CD4-positive, alpha-beta memory T cell (primary cell): ENCODE measurements at regions not wholly inside any gene's neighbourhood (a gene's known extent, or its start where the extent isn't known, plus 50 kb on each side); places are given as distances from the start of the nearest gene placed in this dataset.

Source experiments
- CTCF ChIA-PET: fragments of 350-600 bp; sonication (Branson Sonifier 250); formaldehyde crosslinking; loops from one replicate; lab custom pipeline; 2021; ENCODE audit warnings: inconsistent platforms; ENCODE audit not compliant: partially characterized antibody; lab: Charles Lee
- POLR2A ChIA-PET: fragments of 350-600 bp; sonication (Branson Sonifier 250); formaldehyde crosslinking; loops from one replicate; lab custom pipeline; 2021; ENCODE audit not compliant: partially characterized antibody; lab: Charles Lee
- DNase-seq, 5 donors: peaks; one replicate each; pipeline versions ENCODE4 v3.0.0 to v3.0.0-alpha.2; 2020 to 2022; ENCODE audit warnings: mixed read lengths in 1 of 5
- H3K27ac ChIP-seq: one replicate; pipeline ENCODE4 v1.7.0; 2013; ENCODE audit warnings: low read depth, low read length
- H3K27me3 ChIP-seq: 2 replicates; pipeline ENCODE4 v1.7.0; 2013; ENCODE audit warnings: mild to moderate bottlenecking, low read length, moderate library complexity; ENCODE audit not compliant: insufficient read depth
- H3K36me3 ChIP-seq: 2 replicates; pipeline ENCODE4 v1.7.0; 2013; ENCODE audit warnings: mild to moderate bottlenecking, low read length, moderate library complexity; ENCODE audit not compliant: insufficient read depth
- H3K4me1 ChIP-seq: 2 replicates; pipeline ENCODE4 v1.7.0; 2013; ENCODE audit warnings: mild to moderate bottlenecking, low read length, moderate library complexity; ENCODE audit not compliant: insufficient read depth
- H3K4me3 ChIP-seq, 2 donors: one replicate each; pipeline ENCODE4 v1.7.0; 2013; ENCODE audit warnings: low read length in 2 of 2, mild to moderate bottlenecking in 1 of 2
- H3K9me3 ChIP-seq, 2 donors: one replicate each; pipeline ENCODE4 v1.7.0; 2013; ENCODE audit warnings: low read length in 2 of 2, control low read depth in 1 of 2; ENCODE audit not compliant: control insufficient read depth in 1 of 2
- H3K27ac Mint-ChIP-seq, 7 donors: one replicate each; pipeline ENCODE4 v1.8.0; 2020 to 2021; ENCODE audit warnings: mixed read lengths in 7 of 7, mild to moderate bottlenecking in 6 of 7, inconsistent platforms in 3 of 7, moderate library complexity in 3 of 7
- H3K27me3 Mint-ChIP-seq, 2 donors: one replicate each; pipeline ENCODE4 v1.8.0; 2020 to 2021; ENCODE audit warnings: mixed read lengths in 2 of 2
- H3K36me3 Mint-ChIP-seq, 2 donors: one replicate each; pipeline ENCODE4 v1.8.0; 2020 to 2021; ENCODE audit warnings: mixed read lengths in 2 of 2, inconsistent platforms in 1 of 2, mild to moderate bottlenecking in 1 of 2
- H3K4me1 Mint-ChIP-seq, 4 donors: one replicate each; pipeline ENCODE4 v1.8.0; 2020 to 2021; ENCODE audit warnings: mixed read lengths in 4 of 4, mild to moderate bottlenecking in 1 of 4
- H3K4me3 Mint-ChIP-seq, 8 donors: one replicate each; pipeline ENCODE4 v1.8.0; 2020 to 2021; ENCODE audit warnings: mixed read lengths in 8 of 8, mild to moderate bottlenecking in 7 of 8, moderate library complexity in 6 of 8, inconsistent platforms in 3 of 8
- H3K9me3 Mint-ChIP-seq, 8 donors: one replicate each; pipeline ENCODE4 v1.8.0; 2020 to 2021; ENCODE audit warnings: mixed read lengths in 8 of 8, mild to moderate bottlenecking in 5 of 8, inconsistent platforms in 3 of 8, moderate library complexity in 1 of 8
- intact Hi-C: fragments of 100-400 bp; cut with micrococcal nuclease; formaldehyde crosslinking; loops from one replicate; pipeline ENCODE4 v1.15.1; 2023

- intact Hi-C loops = no loop called here
- Histone ChIP-seq H3K27ac (no peak overlapping the region), H3K4me3 (no peak overlapping the region), H3K27me3 (no peaks in the 10 kb centered on the region), H3K4me1 (no peaks in the 10 kb centered on the region), H3K36me3 (no peaks in the 10 kb centered on the region), H3K9me3 (no peaks in the 10 kb centered on the region)
- no peak overlapping the region for H3K27ac Mint-ChIP-seq
- no peaks in the 10 kb centered on the region for H3K9me3 Mint-ChIP-seq
- no peak overlapping the region for H3K4me3 Mint-ChIP-seq
- POLR2A ChIA-PET = no interaction called here
- CTCF ChIA-PET = interaction anchor here (1.1 to 6.2 kb wide), 9 partner anchors 10 to 1577 kb away, joined by 3 to 72 read pairs (median 5); no protein-coding TSS in a partner anchor
- DNase-seq = no peak
- H3K27me3 Mint-ChIP-seq = peaks cover 4 to 9% of the 10 kb centered on the region in 2 donors
- H3K4me1 Mint-ChIP-seq = no peaks in the 10 kb centered on the region
- H3K36me3 Mint-ChIP-seq = no peaks in the 10 kb centered on the region
Observed at GRCh38 chr10:4766454-4766853, 59.6 kb upstream of the AKR1E2 start.

DNA sequence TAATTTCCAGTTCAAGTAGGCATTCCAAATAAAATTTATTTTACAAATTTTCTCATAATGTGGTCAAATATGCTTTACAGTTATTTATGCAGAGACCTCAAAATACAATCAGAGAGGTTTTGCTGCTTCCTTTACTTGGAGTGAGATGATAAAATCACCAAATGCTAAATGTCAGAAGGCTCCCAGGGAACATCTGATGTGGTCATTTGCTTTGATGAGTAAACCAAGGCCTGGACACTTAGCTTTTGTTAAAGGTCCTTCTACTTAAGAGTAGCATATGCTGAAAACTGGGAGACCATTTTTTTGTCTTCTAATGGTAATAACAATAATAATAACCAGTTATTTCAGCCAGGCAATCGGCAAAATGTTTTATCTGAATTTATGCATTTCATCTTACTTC lies 60.6 kb upstream of the AKR1E2 start:
- Histone ChIP-seq H3K9me3 (no peaks in the 10 kb centered on the region), H3K27me3 (no peaks in the 10 kb centered on the region), H3K36me3 (no peaks in the 10 kb centered on the region), H3K4me3 (no peak overlapping the region), H3K4me1 (no peaks in the 10 kb centered on the region), H3K27ac (no peak overlapping the region)
- Mint-ChIP-seq H3K4me3 (no peak overlapping the region), H3K27me3 (peaks cover 2 to 9% of the 10 kb centered on the region in 2 donors), H3K36me3 (no peaks in the 10 kb centered on the region), H3K27ac (no peak overlapping the region), H3K4me1 (no peaks in the 10 kb centered on the region), H3K9me3 (no peaks in the 10 kb centered on the region)
- intact Hi-C loops = no loop called here
- DNase-seq = no peak
- CTCF ChIA-PET = interaction anchor here (1.1 to 6.2 kb wide), 4 partner anchors 1527 to 1576 kb away, joined by 3 to 72 read pairs (median 7); no protein-coding TSS in a partner anchor
- POLR2A ChIA-PET = no interaction called here

DNA sequence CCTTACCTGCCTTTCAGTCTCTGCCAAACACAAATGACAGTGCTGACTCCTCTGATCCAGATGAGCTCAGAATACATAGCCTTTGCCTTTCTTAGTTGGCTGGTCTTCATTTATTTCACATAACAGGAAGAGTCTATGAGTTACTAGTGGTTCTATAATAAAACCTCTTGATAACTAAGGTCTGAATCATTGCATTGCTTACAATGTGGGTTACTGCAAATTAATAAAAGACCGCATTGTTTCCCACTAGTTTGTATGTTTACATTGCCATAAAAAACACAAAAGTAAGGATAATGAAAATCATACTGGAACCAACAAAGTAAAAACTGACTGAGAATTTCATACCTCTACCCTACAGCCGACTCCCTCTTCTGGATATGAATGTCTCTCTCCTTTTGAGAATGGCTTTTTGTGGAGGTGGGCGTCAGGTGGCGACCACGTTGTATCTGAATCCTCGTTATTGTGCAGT lies 62.0 kb upstream of the AKR1E2 start:
- H3K9me3 ChIP-seq = no peaks in the 10 kb centered on the region
- CTCF ChIA-PET = interaction anchor here (1.2 to 6.2 kb wide), 2 partner anchors 1524 to 1567 kb away, joined by 4 to 72 read pairs; no protein-coding TSS in a partner anchor
- no peaks in the 10 kb centered on the region for H3K36me3 ChIP-seq
- Mint-ChIP-seq H3K36me3 (no peaks in the 10 kb centered on the region), H3K27ac (peak overlapping the region in 1 of 7 donors; percentile 43), H3K9me3 (no peaks in the 10 kb centered on the region), H3K27me3 (peaks cover 2 to 10% of the 10 kb centered on the region in 2 donors), H3K4me1 (no peaks in the 10 kb centered on the region), H3K4me3 (no peak overlapping the region)
- no peak overlapping the region for H3K4me3 ChIP-seq
- POLR2A ChIA-PET = no interaction called here
- H3K27ac ChIP-seq = no peak overlapping the region
- no peaks in the 10 kb centered on the region for H3K4me1 ChIP-seq
- no peak for DNase-seq
- intact Hi-C loops = no loop called here
- peaks cover 3% of the 10 kb centered on the region for H3K27me3 ChIP-seq

GRCh38 chr10:4763513-4763912 lies 62.5 kb upstream of the AKR1E2 start:
- no peaks in the 10 kb centered on the region for H3K4me1 ChIP-seq
- ChIA-PET CTCF (interaction anchor here (1.2 to 6.2 kb wide), 2 partner anchors 1520 to 1566 kb away, joined by 4 to 72 read pairs; no protein-coding TSS in a partner anchor), POLR2A (no interaction called here)
- H3K9me3 Mint-ChIP-seq = no peaks in the 10 kb centered on the region
- DNase-seq = no peak
- H3K27me3 Mint-ChIP-seq = peaks cover 3 to 9% of the 10 kb centered on the region in 2 donors
- H3K36me3 Mint-ChIP-seq = no peaks in the 10 kb centered on the region
- intact Hi-C loops = no loop called here
- peak overlapping the region in 1 of 7 donors; percentile 43 for H3K27ac Mint-ChIP-seq
- no peak overlapping the region for H3K27ac ChIP-seq
- H3K4me3 Mint-ChIP-seq = no peak overlapping the region
- no peak overlapping the region for H3K4me3 ChIP-seq
- peaks cover 3% of the 10 kb centered on the region for H3K27me3 ChIP-seq
- H3K4me1 Mint-ChIP-seq = no peaks in the 10 kb centered on the region
- H3K9me3 ChIP-seq = no peaks in the 10 kb centered on the region
- H3K36me3 ChIP-seq = no peaks in the 10 kb centered on the region

GRCh38 chr10:4758256-4758655 lies 67.8 kb upstream of the AKR1E2 start:
- Histone ChIP-seq H3K4me3 (no peak overlapping the region), H3K27me3 (peaks cover 11% of the 10 kb centered on the region), H3K27ac (no peak overlapping the region), H3K4me1 (no peaks in the 10 kb centered on the region), H3K36me3 (no peaks in the 10 kb centered on the region), H3K9me3 (no peaks in the 10 kb centered on the region)
- H3K27me3 Mint-ChIP-seq = peaks cover 9 to 24% of the 10 kb centered on the region in 2 donors
- no peaks in the 10 kb centered on the region for H3K36me3 Mint-ChIP-seq
- H3K4me1 Mint-ChIP-seq = no peaks in the 10 kb centered on the region
- no peak for DNase-seq
- intact Hi-C loops = no loop called here
- POLR2A ChIA-PET = no interaction called here
- H3K9me3 Mint-ChIP-seq = no peaks in the 10 kb centered on the region
- no peak overlapping the region for H3K4me3 Mint-ChIP-seq
- CTCF ChIA-PET = interaction anchor here (0.5 kb wide), 1 partner anchor 627 kb away, joined by 3 read pairs; no protein-coding TSS in a partner anchor
- H3K27ac Mint-ChIP-seq = no peak overlapping the region

GRCh38 chr10:4755286-4755989 lies 70.6 kb upstream of the AKR1E2 start:
- ChIA-PET POLR2A (no interaction called here), CTCF (interaction anchor here (0.9 kb wide), 1 partner anchor 14 kb away, joined by 3 read pairs; no protein-coding TSS in a partner anchor)
- H3K27ac ChIP-seq = no peak overlapping the region
- H3K4me3 ChIP-seq = no peak overlapping the region
- H3K36me3 ChIP-seq = no peaks in the 10 kb centered on the region
- no peak overlapping the region for H3K27ac Mint-ChIP-seq
- H3K4me1 ChIP-seq = no peaks in the 10 kb centered on the region
- peaks cover 11% of the 10 kb centered on the region for H3K27me3 ChIP-seq
- no peaks in the 10 kb centered on the region for H3K36me3 Mint-ChIP-seq
- no peak for DNase-seq
- H3K4me3 Mint-ChIP-seq = no peak overlapping the region
- H3K27me3 Mint-ChIP-seq = peaks cover 11 to 36% of the 10 kb centered on the region in 2 donors
- intact Hi-C loops = no loop called here
- H3K9me3 Mint-ChIP-seq = no peaks in the 10 kb centered on the region
- H3K4me1 Mint-ChIP-seq = no peaks in the 10 kb centered on the region
- H3K9me3 ChIP-seq = no peaks in the 10 kb centered on the region

DNA sequence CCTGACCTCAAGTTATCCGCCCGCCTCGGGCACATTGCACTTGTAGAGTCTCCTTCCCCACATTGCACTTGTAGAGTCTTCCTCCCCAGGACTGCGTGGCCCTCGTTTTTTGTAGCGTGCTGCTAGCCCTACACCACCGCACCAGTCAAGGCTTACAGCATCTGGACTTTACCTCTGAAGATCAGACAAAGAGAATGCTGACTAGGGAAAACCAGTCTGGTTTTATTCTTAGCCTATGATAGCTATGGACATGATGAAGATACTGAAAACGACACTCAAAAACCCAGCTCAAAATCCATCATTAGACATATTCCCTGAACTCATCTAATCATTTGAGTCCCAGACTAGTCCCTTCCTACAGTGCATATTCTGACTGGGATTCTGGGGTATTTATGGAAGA lies 71.9 kb upstream of the AKR1E2 start:
- Histone ChIP-seq H3K27ac (no peak overlapping the region), H3K4me1 (no peaks in the 10 kb centered on the region), H3K27me3 (peaks cover 11% of the 10 kb centered on the region), H3K4me3 (no peak overlapping the region), H3K9me3 (no peaks in the 10 kb centered on the region), H3K36me3 (no peaks in the 10 kb centered on the region)
- no peaks in the 10 kb centered on the region for H3K4me1 Mint-ChIP-seq
- POLR2A ChIA-PET = no interaction called here
- no peak overlapping the region for H3K27ac Mint-ChIP-seq
- CTCF ChIA-PET = no interaction called here
- intact Hi-C loops = no loop called here
- no peaks in the 10 kb centered on the region for H3K36me3 Mint-ChIP-seq
- no peaks in the 10 kb centered on the region for H3K9me3 Mint-ChIP-seq
- H3K27me3 Mint-ChIP-seq = peaks cover 12 to 39% of the 10 kb centered on the region in 2 donors
- no peak for DNase-seq
- H3K4me3 Mint-ChIP-seq = no peak overlapping the region
